Tibial nerve (tissue), 4 donors: ENCODE measurements at regions not wholly inside any gene's neighbourhood (a gene's known extent, or its start where the extent isn't known, plus 50 kb on each side); places are given as distances from the start of the nearest gene placed in this dataset.

Experiments used
- CTCF ChIP-seq, 5 experiments: fragments of 200-600 bp in 3 of 5; fragments of 450-650 bp in 2 of 5; sonication (generic) in 3 of 5; IDR thresholded peaks; one replicate each; pipeline ENCODE4 v1.5.1; 2016 to 2019; ENCODE audit warnings: antibody characterized with exemption in 5 of 5, mild to moderate bottlenecking in 3 of 5, moderate library complexity in 2 of 5
- EP300 ChIP-seq, 2 donors: sonication (generic); formaldehyde crosslinking; IDR thresholded peaks; one replicate each; pipeline ENCODE4 v1.6.1; 2017; ENCODE audit warnings: antibody characterized with exemption in 2 of 2, mild to moderate bottlenecking in 1 of 2
- POLR2A ChIP-seq, 2 donors: fragments of 450-650 bp; IDR thresholded peaks; one replicate each; pipeline ENCODE4 v1.6.1; 2017; ENCODE audit warnings: antibody characterized with exemption in 2 of 2, mild to moderate bottlenecking in 2 of 2, moderate library complexity in 2 of 2

- TF ChIP-seq CTCF (IDR thresholded peaks at IDR 0.05) (no peak), POLR2A (IDR thresholded peaks at IDR 0.05) (no peak), EP300 (IDR thresholded peaks at IDR 0.05) (no peak)
Observed at GRCh38 chr16:63822818-63823217, 1299.0 kb downstream of the CDH11 start.
